GM23338 (cell line): ENCODE measurements at regions not wholly inside any gene's neighbourhood (a gene's known extent, or its start where the extent isn't known, plus 50 kb on each side); places are given as distances from the start of the nearest gene placed in this dataset.

Source experiments
- ATAC-seq: fragments of 200-7000 bp; cut with Tn5 transposase; 3 replicates; pipeline ENCODE4 v1.9.1; 2020
- DNase-seq: peaks from one replicate; pipeline ENCODE4 v3.0.0-alpha.2; 2015; ENCODE audit warnings: low spot score
- H2AFZ ChIP-seq: fragments of 200-600 bp; sonication (generic); 2 replicates; pipeline ENCODE4 v1.8.0; 2016; ENCODE audit warnings: antibody characterized with exemption, mild to moderate bottlenecking, moderate library complexity
- H3F3A ChIP-seq: fragments of 200-600 bp; sonication (generic); replicated peaks from 2 replicates; pipeline ENCODE4 v1.8.0; 2017; ENCODE audit warnings: antibody characterized with exemption, mixed run types, low read depth
- H3K27ac ChIP-seq: fragments of 200-600 bp; sonication (generic); 2 replicates; pipeline ENCODE4 v1.6.1; 2016; ENCODE audit warnings: low read depth
- H3K27me3 ChIP-seq: fragments of 200-600 bp; sonication (generic); 2 replicates; pipeline ENCODE4 v1.8.0; 2016; ENCODE audit warnings: mild to moderate bottlenecking, mixed run types, moderate library complexity; ENCODE audit not compliant: insufficient read depth
- H3K36me3 ChIP-seq: fragments of 200-600 bp; sonication (generic); 2 replicates; pipeline ENCODE4 v1.8.0; 2016; ENCODE audit warnings: mild to moderate bottlenecking; ENCODE audit not compliant: insufficient read depth
- H3K4me1 ChIP-seq: fragments of 200-600 bp; sonication (generic); 2 replicates; pipeline ENCODE4 v1.8.0; 2016; ENCODE audit warnings: mild to moderate bottlenecking, moderate library complexity; ENCODE audit not compliant: insufficient read depth
- H3K4me2 ChIP-seq: fragments of 200-600 bp; sonication (generic); 2 replicates; pipeline ENCODE4 v1.7.1; 2017; ENCODE audit warnings: mixed run types
- H3K4me3 ChIP-seq: fragments of 200-600 bp; sonication (generic); 2 replicates; pipeline ENCODE4 v1.6.1; 2016; ENCODE audit warnings: mixed run types
- H3K79me2 ChIP-seq: fragments of 200-600 bp; sonication (generic); replicated peaks from 2 replicates; pipeline ENCODE4 v1.8.0; 2017; ENCODE audit warnings: mild to moderate bottlenecking; ENCODE audit not compliant: insufficient read depth
- H3K9me2 ChIP-seq: fragments of 200-600 bp; sonication (generic); 2 replicates; pipeline ENCODE4 v1.8.0; 2017; ENCODE audit not compliant: insufficient read depth
- H4K20me1 ChIP-seq: fragments of 200-600 bp; sonication (generic); replicated peaks from 2 replicates; pipeline ENCODE4 v1.8.0; 2017; ENCODE audit warnings: mild to moderate bottlenecking; ENCODE audit not compliant: insufficient read depth
- H3K27ac Mint-ChIP-seq: 2 replicates; pipeline ENCODE4 v1.8.0; 2020; ENCODE audit warnings: inconsistent platforms, mild to moderate bottlenecking, moderate library complexity, mixed read lengths
- H3K27me3 Mint-ChIP-seq: 3 replicates; pipeline ENCODE4 v1.8.0; 2022; ENCODE audit warnings: low read depth, mild to moderate bottlenecking, moderate library complexity, mixed read lengths, inconsistent platforms; ENCODE audit not compliant: insufficient read depth, poor library complexity
- H3K36me3 Mint-ChIP-seq: 3 replicates; pipeline ENCODE4 v1.8.0; 2021; ENCODE audit warnings: low read depth, mild to moderate bottlenecking, inconsistent platforms, moderate library complexity, mixed read lengths
- H3K4me1 Mint-ChIP-seq: 3 replicates; pipeline ENCODE4 v1.8.0; 2020; ENCODE audit warnings: mild to moderate bottlenecking, inconsistent platforms, mixed read lengths
- H3K4me3 Mint-ChIP-seq: 3 replicates; pipeline ENCODE4 v1.8.0; 2021; ENCODE audit warnings: moderate library complexity, mild to moderate bottlenecking, inconsistent platforms, mixed read lengths
- H3K9me3 Mint-ChIP-seq: 3 replicates; pipeline ENCODE4 v1.8.0; 2020; ENCODE audit warnings: moderate library complexity, mild to moderate bottlenecking, inconsistent platforms, mixed read lengths
- CREB1 ChIP-seq: fragments of 250-450 bp; sonication (Bioruptor Pico); IDR thresholded peaks from 2 replicates; pipeline ENCODE4 v1.5.0; 2020; ENCODE audit warnings: low read depth, mild to moderate bottlenecking, moderate library complexity
- ETS1 ChIP-seq: IDR thresholded peaks from 2 replicates; pipeline ENCODE4 v1.6.1; 2016; ENCODE audit warnings: antibody characterized with exemption
- EZH2 ChIP-seq: fragments of 200-600 bp; sonication (generic); IDR thresholded peaks from one replicate; pipeline ENCODE4 v1.8.0; 2017; ENCODE audit warnings: antibody characterized with exemption, mild to moderate bottlenecking, low read depth; ENCODE audit not compliant: unreplicated experiment
- EZH2phosphoT487 ChIP-seq: fragments of 200-600 bp; sonication (generic); IDR thresholded peaks from one replicate; pipeline ENCODE4 v1.8.1; 2018; ENCODE audit warnings: antibody characterized with exemption; ENCODE audit not compliant: unreplicated experiment
- JUNB ChIP-seq: IDR thresholded peaks from one replicate; pipeline ENCODE4 v1.6.1; 2016; ENCODE audit warnings: antibody characterized with exemption; ENCODE audit not compliant: unreplicated experiment
- NANOG ChIP-seq: IDR thresholded peaks from 2 replicates; pipeline ENCODE4 v1.6.1; 2016; ENCODE audit warnings: antibody characterized with exemption, borderline replicate concordance
- POLR2AphosphoS5 ChIP-seq: IDR thresholded peaks from 2 replicates; pipeline ENCODE4 v1.6.1; 2016; ENCODE audit warnings: antibody characterized with exemption, low read depth
- REST ChIP-seq: IDR thresholded peaks from one replicate; pipeline ENCODE4 v1.6.1; 2018; ENCODE audit warnings: antibody characterized with exemption; ENCODE audit not compliant: unreplicated experiment
- STAT1 ChIP-seq: IDR thresholded peaks from one replicate; pipeline ENCODE4 v1.6.1; 2016; ENCODE audit warnings: antibody characterized with exemption; ENCODE audit not compliant: unreplicated experiment
- ZNF114 ChIP-seq: fragments of 250-450 bp; sonication (Bioruptor Pico); IDR thresholded peaks from 2 replicates; pipeline ENCODE4 v1.5.0; 2020; ENCODE audit warnings: mild to moderate bottlenecking, moderate library complexity
- ZNF331 ChIP-seq: fragments of 250-450 bp; sonication (Bioruptor Pico); IDR thresholded peaks from 2 replicates; pipeline ENCODE4 v1.5.0; 2020; ENCODE audit warnings: low read depth, mild to moderate bottlenecking, moderate library complexity
- ZNF462 ChIP-seq: fragments of 250-450 bp; sonication (Bioruptor Pico); IDR thresholded peaks from 2 replicates; pipeline ENCODE4 v1.5.0; 2020; ENCODE audit warnings: mild to moderate bottlenecking, moderate library complexity
- TF ChIP-seq, protein P1 (sequence below), 2 experiments: fragments of 200-600 bp in 1 of 2; sonication (generic) in 1 of 2; conservative IDR thresholded peaks; 2 replicates each; pipeline versions ENCODE4 v1.5.1 to v1.6.1; 2016 to 2017; ENCODE audit warnings: antibody characterized with exemption in 2 of 2, low read depth in 2 of 2, mild to moderate bottlenecking in 2 of 2, moderate library complexity in 1 of 2

- Histone ChIP-seq H3K4me1 (peaks cover 15% of the 10 kb centered on the region), H3K79me2 (no peaks in the 10 kb centered on the region), H3K27ac (no peak overlapping the region), H3K36me3 (no peaks in the 10 kb centered on the region), H3K4me2 (no peak overlapping the region), H3K27me3 (no peaks in the 10 kb centered on the region), H4K20me1 (no peaks in the 10 kb centered on the region), H3K4me3 (no peak overlapping the region), H2AFZ (no peak overlapping the region), H3K9me2 (no peaks in the 10 kb centered on the region), H3F3A (no peaks in the 10 kb centered on the region)
- H3K27ac Mint-ChIP-seq = no peak overlapping the region
- no peaks in the 10 kb centered on the region for H3K36me3 Mint-ChIP-seq
- no peak overlapping the region for H3K4me3 Mint-ChIP-seq
- ATAC-seq (no peak), DNase-seq (no peak)
- no peaks in the 10 kb centered on the region for H3K27me3 Mint-ChIP-seq
- TF ChIP-seq ZNF331 (CRISPR knock-in tag) = no peak
- TF ChIP-seq ZNF114 (CRISPR knock-in tag) = no peak
- no peak for TF ChIP-seq NANOG
- no peak for TF ChIP-seq STAT1
- no peak for TF ChIP-seq POLR2AphosphoS5
- TF ChIP-seq, protein P1, sequence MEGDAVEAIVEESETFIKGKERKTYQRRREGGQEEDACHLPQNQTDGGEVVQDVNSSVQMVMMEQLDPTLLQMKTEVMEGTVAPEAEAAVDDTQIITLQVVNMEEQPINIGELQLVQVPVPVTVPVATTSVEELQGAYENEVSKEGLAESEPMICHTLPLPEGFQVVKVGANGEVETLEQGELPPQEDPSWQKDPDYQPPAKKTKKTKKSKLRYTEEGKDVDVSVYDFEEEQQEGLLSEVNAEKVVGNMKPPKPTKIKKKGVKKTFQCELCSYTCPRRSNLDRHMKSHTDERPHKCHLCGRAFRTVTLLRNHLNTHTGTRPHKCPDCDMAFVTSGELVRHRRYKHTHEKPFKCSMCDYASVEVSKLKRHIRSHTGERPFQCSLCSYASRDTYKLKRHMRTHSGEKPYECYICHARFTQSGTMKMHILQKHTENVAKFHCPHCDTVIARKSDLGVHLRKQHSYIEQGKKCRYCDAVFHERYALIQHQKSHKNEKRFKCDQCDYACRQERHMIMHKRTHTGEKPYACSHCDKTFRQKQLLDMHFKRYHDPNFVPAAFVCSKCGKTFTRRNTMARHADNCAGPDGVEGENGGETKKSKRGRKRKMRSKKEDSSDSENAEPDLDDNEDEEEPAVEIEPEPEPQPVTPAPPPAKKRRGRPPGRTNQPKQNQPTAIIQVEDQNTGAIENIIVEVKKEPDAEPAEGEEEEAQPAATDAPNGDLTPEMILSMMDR (conservative IDR thresholded peaks at IDR 0.05; ENCODE audit: low read depth in 2 of 2) = no peak
- TF ChIP-seq ZNF462 = no peak
- TF ChIP-seq ETS1 = no peak
- TF ChIP-seq JUNB = no peak
- no peak for TF ChIP-seq EZH2phosphoT487
- TF ChIP-seq CREB1 (CRISPR knock-in tag) = no peak
- TF ChIP-seq EZH2 = no peak
- TF ChIP-seq REST = no peak
- no peaks in the 10 kb centered on the region for H3K9me3 Mint-ChIP-seq
- peaks cover 11% of the 10 kb centered on the region for H3K4me1 Mint-ChIP-seq
Measured at GRCh38 chr4:92111493-92111892, 192.3 kb upstream of the GRID2 start.
